Endothelial cell of hepatic sinusoid (primary cell): ENCODE measurements at regions not wholly inside any gene's neighbourhood (a gene's known extent, or its start where the extent isn't known, plus 50 kb on each side); places are given as distances from the start of the nearest gene placed in this dataset.
"Not testable (repeated sequence)": the region's sequence is repeated elsewhere in the genome, so short reads cannot be mapped to it uniquely, and the experiment has no call there.

Experiments
- in situ Hi-C: cut with HindIII; loops from 2 replicates; pipeline ENCODE4 v1.10.0; 2017; ENCODE audit warnings: low sequenced_read_pairs

DNA sequence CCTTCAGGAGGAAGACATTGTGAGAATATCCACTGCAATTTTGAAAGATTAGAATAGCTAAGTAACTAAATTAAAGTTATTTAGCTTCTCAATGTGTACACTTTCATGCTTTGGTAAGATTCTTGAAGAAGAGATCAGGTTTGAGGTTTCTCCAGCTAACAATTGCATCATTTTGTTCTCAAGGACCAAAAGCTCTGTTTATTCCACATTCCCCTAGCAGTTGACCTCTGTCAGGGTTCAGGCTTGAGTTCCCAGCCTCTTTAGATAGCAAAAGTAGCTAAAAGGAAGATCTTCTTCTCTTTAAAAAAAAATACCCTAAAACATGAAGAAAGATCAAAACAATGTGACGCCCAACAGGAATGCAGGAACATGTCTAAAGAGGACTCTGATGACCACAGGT, 179.4 kb upstream of the IGFBP3 start:
- in situ Hi-C loops, result no loop called here

DNA sequence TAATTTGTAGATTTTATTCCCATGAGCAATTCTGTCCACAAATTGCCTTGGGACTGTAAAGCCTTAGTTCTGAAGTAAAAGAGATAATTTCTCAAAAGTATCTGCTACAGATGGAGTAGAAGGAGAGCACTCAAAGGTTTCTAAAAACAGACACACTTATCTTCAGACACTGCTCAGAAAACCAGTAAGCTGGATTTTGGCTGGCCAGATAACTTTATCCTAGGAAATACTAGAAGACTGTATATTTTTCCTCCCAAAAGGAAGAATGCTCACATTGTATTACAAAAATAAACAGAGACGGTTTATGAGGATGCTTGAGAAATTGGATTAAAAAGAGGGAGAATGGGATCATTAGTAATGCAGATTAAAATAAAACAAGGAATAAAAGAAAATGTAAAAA, 178.0 kb upstream of the IGFBP3 start:
- in situ Hi-C loops, result no loop called here

GRCh38 chr7:46091071-46091470, 170.0 kb upstream of the IGFBP3 start:
- in situ Hi-C loops, result no loop called here

- in situ Hi-C loops, result no loop called here
Observed at GRCh38 chr7:46089281-46089680, 168.2 kb upstream of the IGFBP3 start.

DNA sequence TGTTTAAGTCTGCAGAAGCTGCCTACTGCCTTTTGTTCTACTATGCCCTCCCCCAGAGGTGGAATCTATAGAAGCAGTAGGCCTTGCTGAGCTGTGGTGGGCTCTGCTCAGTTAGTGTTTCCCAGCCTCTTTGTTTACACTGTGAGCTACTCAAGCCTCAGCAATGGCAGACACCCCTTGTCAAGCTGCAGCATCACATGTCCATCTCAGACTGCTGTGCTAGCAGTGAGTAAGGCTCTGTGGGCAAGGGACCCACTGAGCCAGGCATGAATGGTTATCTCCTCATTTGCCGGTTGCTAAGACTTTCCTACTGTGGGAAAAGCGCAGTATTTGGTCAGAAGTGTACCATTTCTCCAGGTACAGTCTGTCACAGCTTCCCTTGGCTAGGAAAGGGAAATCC, 167.4 kb upstream of the IGFBP3 start:
- in situ Hi-C loops, result not testable (repeated sequence)

DNA sequence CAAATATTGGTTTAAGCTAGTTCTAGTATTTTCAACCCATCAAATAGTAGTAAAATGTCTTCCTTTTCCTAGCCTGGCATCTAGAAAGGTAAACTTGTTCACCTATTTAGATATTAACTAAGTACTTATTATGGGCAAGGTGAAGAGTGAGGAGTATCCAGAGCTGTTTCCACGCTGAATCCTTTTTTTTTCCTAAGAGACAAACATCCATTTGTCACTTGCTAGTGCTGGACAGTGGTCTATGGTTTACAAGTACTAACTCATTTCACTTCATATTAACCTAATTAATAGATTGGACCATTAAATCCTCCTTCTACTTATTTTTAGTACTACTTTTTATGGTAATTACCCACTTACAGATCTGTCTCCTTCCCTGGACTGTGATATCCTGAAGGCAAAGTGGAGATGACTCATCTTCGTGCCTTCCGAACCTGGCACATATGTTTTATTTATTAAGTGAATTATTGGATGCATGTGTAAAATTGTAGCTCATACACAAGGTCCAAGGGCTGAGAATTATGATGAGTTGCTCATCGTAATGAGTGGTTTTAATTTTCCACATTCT, 159.6 kb upstream of the IGFBP3 start:
- in situ Hi-C loops, result no loop called here

- in situ Hi-C loops, result no loop called here
Observed at GRCh38 chr7:46079421-46079820, 158.3 kb upstream of the IGFBP3 start.

DNA sequence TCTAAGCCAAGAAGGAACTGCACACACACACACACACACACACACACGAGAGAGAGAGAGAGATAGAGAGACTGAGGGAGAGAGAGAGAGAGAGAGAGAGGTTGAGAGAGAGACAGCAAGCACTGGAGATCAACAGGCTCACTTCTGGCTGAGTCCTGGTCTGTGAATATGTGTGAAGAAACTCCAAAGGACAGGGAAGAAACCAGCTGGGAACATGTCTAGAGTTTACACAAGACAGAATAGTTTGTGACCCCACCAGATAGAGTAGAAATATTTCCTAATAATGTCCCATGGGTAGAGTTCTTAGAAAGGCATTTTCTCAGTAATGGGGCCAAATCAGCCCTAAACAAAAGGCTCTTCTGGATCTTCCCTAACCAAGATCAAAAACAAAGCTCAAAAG, 155.5 kb upstream of the IGFBP3 start:
- in situ Hi-C loops, result no loop called here

- in situ Hi-C loops, result no loop called here
Observed at GRCh38 chr7:46072722-46073121, 151.7 kb upstream of the IGFBP3 start.

DNA sequence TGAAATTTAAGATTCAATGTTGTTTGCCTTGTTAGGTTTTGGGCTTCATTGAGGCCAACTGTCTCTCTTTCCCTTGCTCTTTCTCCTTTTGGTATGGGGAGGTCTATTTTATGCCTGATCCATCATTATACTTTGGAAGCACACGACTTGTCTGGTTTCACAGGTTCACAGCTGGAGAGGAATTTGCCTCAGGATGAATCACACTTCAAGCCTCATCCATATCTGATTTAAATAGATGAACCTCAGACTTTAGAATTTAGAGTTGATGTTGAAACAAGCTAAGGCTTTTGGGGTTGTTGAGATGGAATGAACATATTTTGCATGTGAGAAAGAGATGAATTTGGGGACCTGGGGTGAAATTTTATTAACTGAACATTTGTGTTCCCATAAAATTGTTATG, 150.5 kb upstream of the IGFBP3 start:
- in situ Hi-C loops, result no loop called here

GRCh38 chr7:46071076-46071475, 150.0 kb upstream of the IGFBP3 start:
- in situ Hi-C loops, result no loop called here

- in situ Hi-C loops, result no loop called here
Observed at GRCh38 chr7:46068159-46068558, 147.1 kb upstream of the IGFBP3 start.

DNA sequence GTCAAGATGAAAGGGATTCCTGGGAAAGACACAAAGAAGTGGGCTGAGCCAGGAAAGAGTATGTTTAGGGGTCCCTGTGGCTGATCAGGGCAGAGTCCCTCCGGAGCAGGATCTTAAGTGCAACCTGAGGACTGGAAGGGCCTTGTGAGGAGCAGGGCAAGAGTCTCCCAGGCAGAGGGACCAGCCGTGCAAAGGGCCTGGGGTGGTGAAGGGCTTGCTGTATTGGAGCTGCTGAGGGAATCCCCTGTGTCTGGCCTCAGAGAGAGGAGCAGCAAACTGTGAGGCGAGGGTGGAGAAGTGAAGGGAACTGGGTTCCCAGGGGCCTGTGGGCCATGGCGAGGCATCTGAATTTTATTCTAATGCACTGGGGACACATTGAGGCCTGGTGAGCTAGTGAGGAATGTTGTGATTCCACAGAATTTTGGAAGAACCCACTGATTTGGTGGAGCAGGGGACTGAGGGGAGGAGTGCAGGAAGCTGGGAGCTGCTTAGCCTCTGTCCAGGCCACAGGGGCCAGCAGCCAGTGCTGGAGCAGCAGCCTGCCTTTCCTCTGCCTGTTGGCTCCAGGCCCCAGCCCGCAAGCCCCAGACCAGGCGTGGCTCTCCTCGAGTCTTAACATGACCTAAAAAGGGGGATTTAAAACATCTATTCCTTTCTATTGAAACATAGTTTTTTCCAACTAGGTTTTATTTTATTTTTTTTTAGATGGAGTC, 138.4 kb upstream of the IGFBP3 start:
- in situ Hi-C loops, result no loop called here

- in situ Hi-C loops, result no loop called here
Observed at GRCh38 chr7:46058086-46058823, 137.2 kb upstream of the IGFBP3 start.

- in situ Hi-C loops, result no loop called here
Observed at GRCh38 chr7:46054915-46055314, 133.8 kb upstream of the IGFBP3 start.

DNA sequence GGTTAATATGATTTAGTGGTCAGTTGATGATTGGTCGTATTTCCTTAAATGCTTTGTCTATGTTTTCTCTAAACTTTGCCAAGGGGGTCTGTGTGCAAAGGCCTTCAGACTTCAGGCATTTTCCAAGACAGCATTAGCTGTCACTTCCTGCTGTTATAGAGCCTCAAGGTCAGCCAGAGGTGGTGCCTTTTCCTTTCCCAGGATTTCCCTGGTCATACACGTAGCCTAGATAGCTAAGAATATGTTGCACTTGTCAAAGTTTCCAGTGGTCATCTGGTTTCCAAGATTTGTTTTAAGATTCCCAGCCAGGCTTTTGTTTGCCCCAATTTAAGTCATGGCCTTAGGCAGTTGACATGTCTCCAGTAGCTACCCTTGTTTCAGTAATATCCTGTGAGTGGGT, 133.2 kb upstream of the IGFBP3 start:
- in situ Hi-C loops, result no loop called here

DNA sequence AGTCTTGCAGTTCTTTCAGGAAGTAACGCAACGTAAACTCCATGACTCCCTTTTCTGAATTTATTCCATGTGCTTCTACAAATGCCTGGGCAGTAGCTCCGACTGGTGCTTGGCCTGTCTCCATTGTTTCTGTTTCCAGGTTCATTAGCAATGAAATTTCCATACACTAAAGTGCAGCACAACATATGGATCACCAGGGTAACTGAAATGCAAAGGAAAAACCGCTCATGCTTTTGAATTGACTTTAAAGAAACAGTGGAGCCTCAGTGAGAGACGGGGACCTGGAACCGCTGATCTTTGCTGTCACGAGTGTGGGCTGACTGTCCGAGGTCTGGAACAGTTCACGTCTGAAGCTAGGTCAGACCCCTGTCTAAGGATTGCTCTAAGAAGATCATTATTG, 126.5 kb upstream of the IGFBP3 start:
- in situ Hi-C loops, result no loop called here

DNA sequence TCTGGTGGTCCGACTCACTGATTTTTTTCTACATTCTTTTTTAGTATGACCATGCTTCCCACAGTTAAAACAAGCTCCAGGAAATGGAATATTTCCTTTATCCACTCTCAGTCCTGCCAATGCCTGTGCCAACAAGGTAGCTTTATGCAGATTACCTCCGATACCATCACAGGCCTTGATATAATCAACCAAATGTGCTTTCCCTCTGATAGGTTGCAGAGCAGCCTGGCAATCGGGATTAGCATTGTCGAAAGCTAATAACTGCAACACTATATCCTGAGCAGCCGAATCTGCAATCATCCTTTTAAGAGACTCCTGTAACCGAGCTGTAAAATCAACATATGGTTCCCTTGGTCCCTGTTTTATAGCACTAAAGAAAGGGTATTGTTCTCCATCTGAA, 122.3 kb upstream of the IGFBP3 start:
- in situ Hi-C loops, result not testable (repeated sequence)

- in situ Hi-C loops, result not testable (repeated sequence)
Observed at GRCh38 chr7:46039813-46040212, 118.7 kb upstream of the IGFBP3 start.

- in situ Hi-C loops, result no loop called here
Observed at GRCh38 chr7:46035166-46035565, 114.1 kb upstream of the IGFBP3 start.

DNA sequence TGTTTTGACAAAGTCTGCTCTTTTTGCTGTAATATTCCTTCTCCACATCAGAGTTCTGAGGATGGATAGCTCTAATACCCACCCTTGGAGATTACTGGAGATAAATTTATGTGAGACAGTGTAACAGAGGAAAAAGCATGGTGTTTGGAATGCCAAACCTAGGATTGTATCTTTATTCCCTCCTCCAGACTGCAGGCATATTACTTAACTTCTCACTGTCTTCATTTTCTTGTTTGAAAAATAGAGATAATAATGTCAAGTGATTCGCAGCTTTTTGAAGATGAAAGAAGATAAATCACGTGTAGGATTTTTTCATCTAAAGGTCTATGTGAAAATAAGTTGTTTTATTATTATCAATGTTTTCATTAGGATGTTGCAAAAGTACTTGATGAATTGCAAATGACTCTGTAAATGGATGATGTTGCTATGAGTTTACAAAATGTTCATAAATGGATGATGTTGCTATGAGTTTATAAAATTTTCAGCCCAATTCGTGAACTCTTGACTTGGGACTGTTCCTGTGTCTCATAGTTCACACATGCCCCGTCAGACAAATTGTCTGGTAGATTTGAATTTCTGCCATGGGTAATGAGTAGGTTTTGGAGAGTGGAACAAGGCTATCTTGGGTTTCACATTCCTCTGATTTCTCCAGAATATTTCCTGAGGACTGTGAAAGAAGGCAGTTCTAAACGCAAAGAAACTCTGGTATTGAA, 113.1 kb upstream of the IGFBP3 start:
- in situ Hi-C loops, result no loop called here

- in situ Hi-C loops, result no loop called here
Observed at GRCh38 chr7:46033592-46033991, 112.5 kb upstream of the IGFBP3 start.
